IMR-90 (cell line): ENCODE measurements at regions not wholly inside any gene's neighbourhood (a gene's known extent, or its start where the extent isn't known, plus 50 kb on each side); places are given as distances from the start of the nearest gene placed in this dataset.

Experiments
- ATAC-seq: fragments of 200-7000 bp; cut with Tn5 transposase; 2 replicates; pipeline ENCODE4 v1.9.1; 2020; ENCODE audit warnings: low read depth, mild to moderate bottlenecking, moderate library complexity
- BruUV-seq: library from RNA; stranded (reverse); fragments of 400-500 nt; replicated peaks from 2 replicates; lab custom pipeline; 2021; lab: Mats Ljungman, UMichigan
- CTCF ChIA-PET: fragments of 300-600 bp; formaldehyde crosslinking; extraction: SDS; loops from one replicate; lab custom pipeline; 2021; ENCODE audit warnings: antibody characterized with exemption; lab: Yijun Ruan, JAX
- POLR2A ChIA-PET: fragments of 300-600 bp; sonication (Branson Sonifier 250); formaldehyde crosslinking; loops from one replicate; lab custom pipeline; 2022; ENCODE audit warnings: antibody characterized with exemption; ENCODE audit not compliant: unreplicated experiment; lab: Charles Lee
- DNase-seq: peaks from one replicate; pipeline ENCODE4 v3.0.0; 2013
- H2AFZ ChIP-seq: replicated peaks from 2 replicates; pipeline ENCODE3; 2013; ENCODE audit warnings: low read length, mild to moderate bottlenecking; ENCODE audit not compliant: poor library complexity
- H2AK5ac ChIP-seq: 2 replicates; pipeline ENCODE4 v1.6.1; 2013; ENCODE audit warnings: low read depth, low read length, inconsistent platforms
- H2AK9ac ChIP-seq: replicated peaks from 2 replicates; pipeline ENCODE3; 2013; ENCODE audit warnings: mild to moderate bottlenecking, low read depth, low read length, moderate library complexity; ENCODE audit not compliant: poor library complexity
- H2BK120ac ChIP-seq: 2 replicates; pipeline ENCODE4 v1.6.1; 2013; ENCODE audit warnings: low read depth, low read length, inconsistent platforms
- H2BK15ac ChIP-seq: 3 replicates; pipeline ENCODE4 v1.6.1; 2013; ENCODE audit warnings: low read depth, low read length, inconsistent platforms
- H2BK20ac ChIP-seq: 2 replicates; pipeline ENCODE4 v1.6.1; 2013; ENCODE audit warnings: low read depth, mild to moderate bottlenecking, inconsistent platforms, low read length, moderate library complexity
- H2BK5ac ChIP-seq: 2 replicates; pipeline ENCODE4 v1.6.1; 2013; ENCODE audit warnings: mild to moderate bottlenecking, low read depth, low read length, inconsistent platforms; ENCODE audit not compliant: poor library complexity, severe bottlenecking
- H3K14ac ChIP-seq: replicated peaks from 2 replicates; pipeline ENCODE4 v1.6.1; 2013; ENCODE audit warnings: low read depth, low read length, inconsistent platforms
- H3K18ac ChIP-seq: 2 replicates; pipeline ENCODE4 v1.6.1; 2013; ENCODE audit warnings: low read depth, low read length, control low read depth
- H3K23ac ChIP-seq: 2 replicates; pipeline ENCODE4 v1.6.1; 2013; ENCODE audit warnings: low read depth, low read length, inconsistent platforms
- H3K27ac ChIP-seq: 2 replicates; pipeline ENCODE4 v1.5.1; 2013; ENCODE audit warnings: mild to moderate bottlenecking, control low read depth, low read length; ENCODE audit not compliant: insufficient read depth
- H3K27me3 ChIP-seq: 2 replicates; pipeline ENCODE4 v1.6.1; 2013; ENCODE audit warnings: low read length; ENCODE audit not compliant: control insufficient read depth, insufficient read depth
- H3K36me3 ChIP-seq: 2 replicates; pipeline ENCODE4 v1.6.1; 2013; ENCODE audit warnings: low read length, mixed read lengths; ENCODE audit not compliant: control insufficient read depth, insufficient read depth
- H3K4ac ChIP-seq: 2 replicates; pipeline ENCODE4 v1.6.1; 2013; ENCODE audit warnings: low read depth, low read length, inconsistent platforms
- H3K4me1 ChIP-seq: 2 replicates; pipeline ENCODE4 v1.6.1; 2013; ENCODE audit warnings: low read length, mixed read lengths; ENCODE audit not compliant: control insufficient read depth, insufficient read depth
- H3K4me2 ChIP-seq: 2 replicates; pipeline ENCODE4 v1.6.1; 2013; ENCODE audit warnings: low read depth, mild to moderate bottlenecking, control low read depth, low read length, moderate library complexity
- H3K4me3 ChIP-seq: 2 replicates; pipeline ENCODE4 v1.5.1; 2013; ENCODE audit warnings: low read depth, mild to moderate bottlenecking, control low read depth, low read length, moderate library complexity; ENCODE audit not compliant: insufficient read depth
- H3K56ac ChIP-seq: 2 replicates; pipeline ENCODE4 v1.6.1; 2013; ENCODE audit warnings: low read length, inconsistent platforms; ENCODE audit not compliant: insufficient read depth; ENCODE audit errors: extremely low read depth
- H3K79me1 ChIP-seq, 2 experiments: 2 replicates each; pipeline ENCODE4 v1.6.1; 2013; ENCODE audit warnings: low read length in 2 of 2, inconsistent platforms in 1 of 2, low read depth in 1 of 2
- H3K9ac ChIP-seq: 2 replicates; pipeline ENCODE4 v1.6.1; 2013; ENCODE audit warnings: low read depth, low read length, control low read depth
- H3K9me1 ChIP-seq: 2 replicates; pipeline ENCODE4 v1.6.1; 2013; ENCODE audit warnings: low read length, inconsistent platforms; ENCODE audit not compliant: insufficient read depth
- H3K9me3 ChIP-seq: 2 replicates; pipeline ENCODE4 v1.6.1; 2013; ENCODE audit warnings: low read length; ENCODE audit not compliant: control insufficient read depth, insufficient read depth
- H4K20me1 ChIP-seq: 2 replicates; pipeline ENCODE4 v1.6.1; 2013; ENCODE audit warnings: low read length, inconsistent platforms; ENCODE audit not compliant: insufficient read depth
- H4K5ac ChIP-seq: 2 replicates; pipeline ENCODE4 v1.6.1; 2013; ENCODE audit warnings: mild to moderate bottlenecking, low read depth, low read length, control low read depth
- H4K8ac ChIP-seq, 2 experiments: 2 replicates each; pipeline ENCODE4 v1.6.1; 2013; ENCODE audit warnings: low read depth in 2 of 2, low read length in 2 of 2, control low read depth in 1 of 2, inconsistent platforms in 1 of 2
- H4K91ac ChIP-seq: 2 replicates; pipeline ENCODE4 v1.6.1; 2013; ENCODE audit warnings: low read depth, low read length, inconsistent platforms; ENCODE audit not compliant: insufficient read depth
- BHLHE40 ChIP-seq: fragments of 150-350 bp; IDR thresholded peaks from 2 replicates; pipeline ENCODE4 v1.6.1; 2016; ENCODE audit warnings: mild to moderate bottlenecking, low read depth, low read length
- CEBPB ChIP-seq: IDR thresholded peaks from 2 replicates; pipeline ENCODE4 v1.6.1; 2012; ENCODE audit warnings: low read depth, low read length, improper control_type of control experiment
- CHD1 ChIP-seq: IDR thresholded peaks from 2 replicates; pipeline ENCODE4 v1.6.1; 2012; ENCODE audit warnings: low read depth, low read length, improper control_type of control experiment
- CTCF ChIP-seq: conservative IDR thresholded peaks from 2 replicates; pipeline ENCODE4 v1.5.1; 2012; ENCODE audit warnings: mild to moderate bottlenecking, low read depth, low read length, improper control_type of control experiment
- ELK1 ChIP-seq: fragments of 150-350 bp; IDR thresholded peaks from 2 replicates; pipeline ENCODE4 v1.6.1; 2016; ENCODE audit warnings: low read depth, mild to moderate bottlenecking, low read length, moderate library complexity, borderline replicate concordance
- FOS ChIP-seq: fragments of 150-350 bp; IDR thresholded peaks from 2 replicates; pipeline ENCODE4 v1.6.1; 2016; ENCODE audit warnings: low read depth, low read length
- MAFK ChIP-seq: IDR thresholded peaks from 2 replicates; pipeline ENCODE4 v1.6.1; 2012; ENCODE audit warnings: low read depth, low read length, improper control_type of control experiment
- MAZ ChIP-seq: IDR thresholded peaks from 2 replicates; pipeline ENCODE4 v1.6.1; 2012; ENCODE audit warnings: low read depth, mild to moderate bottlenecking, low read length, improper control_type of control experiment, moderate library complexity, borderline replicate concordance
- MXI1 ChIP-seq: IDR thresholded peaks from 2 replicates; pipeline ENCODE4 v1.6.1; 2012; ENCODE audit warnings: low read depth, mild to moderate bottlenecking, low read length, moderate library complexity, borderline replicate concordance
- NFE2L2 ChIP-seq: fragments of 150-350 bp; IDR thresholded peaks from 2 replicates; pipeline ENCODE4 v1.6.1; 2016; ENCODE audit warnings: low read depth, mild to moderate bottlenecking, low read length
- POLR2A ChIP-seq: IDR thresholded peaks from 2 replicates; pipeline ENCODE4 v1.6.1; 2012; ENCODE audit warnings: mild to moderate bottlenecking, low read depth, low read length
- RAD21 ChIP-seq: IDR thresholded peaks from 2 replicates; pipeline ENCODE4 v1.6.1; 2012; ENCODE audit warnings: low read length, improper control_type of control experiment
- RCOR1 ChIP-seq: IDR thresholded peaks from 2 replicates; pipeline ENCODE4 v1.6.1; 2012; ENCODE audit warnings: mild to moderate bottlenecking, low read length, improper control_type of control experiment; ENCODE audit not compliant: insufficient replicate concordance
- RFX5 ChIP-seq: IDR thresholded peaks from 2 replicates; pipeline ENCODE4 v1.8.0; 2012; ENCODE audit warnings: low read depth, mild to moderate bottlenecking, low read length, moderate library complexity
- SMC3 ChIP-seq: fragments of 150-350 bp; IDR thresholded peaks from 2 replicates; pipeline ENCODE4 v1.6.1; 2016; ENCODE audit warnings: low read depth, mild to moderate bottlenecking, antibody characterized with exemption, low read length, moderate library complexity
- WGBS, 2 experiments: methylation state at CpG; one replicate each; pipeline versions ENCODE4 v1.1.5 to v1.1.7; 2013; ENCODE audit warnings: missing lambda C conversion rate in 2 of 2; ENCODE audit not compliant: insufficient read length in 1 of 2; ENCODE audit errors: extremely low coverage in 2 of 2; 5-methylcytosine and 5-hydroxymethylcytosine counted together
- dilution Hi-C: fragments of 300-500 bp; cut with HindIII; formaldehyde crosslinking; loops from one replicate; pipeline ENCODE4 v1.14.3; 2018; ENCODE audit warnings: low sequenced_read_pairs; ENCODE audit not compliant: unreplicated experiment
- in situ Hi-C: fragments of 300-500 bp; cut with MboI; formaldehyde crosslinking; loops from 3 replicates; pipeline ENCODE4 v1.14.3; 2019; ENCODE audit warnings: low sequenced_read_pairs, inconsistent platforms, mixed read lengths
- intact Hi-C: fragments of 100-400 bp; cut with micrococcal nuclease; formaldehyde crosslinking; loops from 2 replicates; pipeline ENCODE4 v1.10.0; 2022
- TF ChIP-seq, protein P1 (sequence below): fragments of 150-350 bp; IDR thresholded peaks from 2 replicates; pipeline ENCODE4 v1.6.1; 2017; ENCODE audit warnings: mild to moderate bottlenecking, antibody characterized with exemption, low read length, low read depth

DNA sequence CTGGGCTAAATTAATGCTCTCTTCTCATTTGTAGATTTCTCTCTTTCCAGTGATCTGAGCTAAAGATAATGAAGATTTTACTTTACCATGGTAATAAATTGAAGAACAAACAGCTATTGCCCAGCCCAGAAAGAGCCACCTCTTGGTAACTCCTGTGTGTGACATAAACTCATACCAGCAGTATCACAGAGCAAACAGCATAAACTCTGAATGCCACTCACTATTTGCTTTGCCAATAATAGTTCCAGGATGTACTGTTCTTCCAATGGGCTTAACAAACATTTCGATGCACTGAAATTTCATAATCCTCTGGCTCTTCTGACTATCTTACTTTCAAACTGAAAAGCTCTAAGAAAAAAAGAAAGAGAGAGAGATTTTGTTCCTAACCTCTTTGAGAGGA, 69.8 kb upstream of the RASEF start:
- Histone ChIP-seq H2BK5ac (no peak overlapping the region), H3K14ac (no peak overlapping the region), H4K5ac (no peak overlapping the region), H3K27me3 (no peaks in the 10 kb centered on the region), H3K23ac (no peak overlapping the region), H2AFZ (no peak overlapping the region), H3K4me2 (no peak overlapping the region), H3K9me3 (no peaks in the 10 kb centered on the region; the same call in 1 of the 2 replicates), H4K8ac (no peak overlapping the region), H3K79me1 (no peaks in the 10 kb centered on the region), H3K4me1 (no peaks in the 10 kb centered on the region), H3K4me3 (no peak overlapping the region), H3K9me1 (no peaks in the 10 kb centered on the region), H4K91ac (no peak overlapping the region), H3K27ac (no peak overlapping the region), H2BK20ac (no peak overlapping the region), H2BK15ac (no peak overlapping the region), H3K18ac (no peak overlapping the region), H3K9ac (no peak overlapping the region), H3K56ac (no peak overlapping the region), H3K4ac (no peak overlapping the region), H3K36me3 (no peaks in the 10 kb centered on the region), H2BK120ac (no peak overlapping the region), H4K20me1 (no peaks in the 10 kb centered on the region), H2AK5ac (no peak overlapping the region), H2AK9ac (no peak overlapping the region)
- ChIA-PET POLR2A (no interaction called here), CTCF (interaction anchor here (0.6 kb wide), 1 partner anchor 47 kb away, joined by 3 read pairs; no protein-coding TSS in a partner anchor)
- DNase-seq (no peak), ATAC-seq (no peak)
- in situ Hi-C loops (no loop called here), intact Hi-C loops (no loop called here), dilution Hi-C loops (no loop called here)
- no CpG with 5 or more reads among the region's 1 CpG for WGBS, 2 experiments
- no TSS peak for BruUV-seq
- no peak for TF ChIP-seq NFE2L2
- no peak for TF ChIP-seq MAZ
- TF ChIP-seq SMC3 = no peak
- TF ChIP-seq RAD21 = no peak
- TF ChIP-seq, protein P1, sequence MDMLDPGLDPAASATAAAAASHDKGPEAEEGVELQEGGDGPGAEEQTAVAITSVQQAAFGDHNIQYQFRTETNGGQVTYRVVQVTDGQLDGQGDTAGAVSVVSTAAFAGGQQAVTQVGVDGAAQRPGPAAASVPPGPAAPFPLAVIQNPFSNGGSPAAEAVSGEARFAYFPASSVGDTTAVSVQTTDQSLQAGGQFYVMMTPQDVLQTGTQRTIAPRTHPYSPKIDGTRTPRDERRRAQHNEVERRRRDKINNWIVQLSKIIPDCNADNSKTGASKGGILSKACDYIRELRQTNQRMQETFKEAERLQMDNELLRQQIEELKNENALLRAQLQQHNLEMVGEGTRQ = no peak
- TF ChIP-seq RCOR1 = no peak
- no peak for TF ChIP-seq MAFK
- no peak for TF ChIP-seq CHD1
- TF ChIP-seq POLR2A = no peak
- no peak for TF ChIP-seq FOS
- no peak for TF ChIP-seq CTCF
- no peak for TF ChIP-seq ELK1
- no peak for TF ChIP-seq CEBPB
- TF ChIP-seq BHLHE40 = no peak
- no peak for TF ChIP-seq MXI1
- no peak for TF ChIP-seq RFX5
